Mesothelial cell of epicardium (in vitro differentiated cells): ENCODE measurements at regions not wholly inside any gene's neighbourhood (a gene's known extent, or its start where the extent isn't known, plus 50 kb on each side); places are given as distances from the start of the nearest gene placed in this dataset.

Experiments
- DNase-seq, 2 experiments: peaks; one replicate each; pipeline ENCODE4 v3.0.0; 2021; ENCODE audit warnings: low spot score in 2 of 2; ENCODE audit not compliant: unreplicated experiment in 2 of 2
- H3K27ac Mint-ChIP-seq: 2 replicates; pipeline ENCODE4 v1.8.0; 2021; ENCODE audit warnings: mixed read lengths
- H3K27me3 Mint-ChIP-seq: 2 replicates; pipeline ENCODE4 v1.8.0; 2021; ENCODE audit warnings: low read depth, mixed read lengths
- H3K36me3 Mint-ChIP-seq: 2 replicates; pipeline ENCODE4 v1.8.0; 2021; ENCODE audit warnings: mixed read lengths
- H3K4me1 Mint-ChIP-seq: 2 replicates; pipeline ENCODE4 v1.8.0; 2021; ENCODE audit warnings: mixed read lengths
- H3K4me3 Mint-ChIP-seq: 2 replicates; pipeline ENCODE4 v1.8.0; 2021; ENCODE audit warnings: mild to moderate bottlenecking, moderate library complexity, mixed read lengths
- H3K9me3 Mint-ChIP-seq: 2 replicates; pipeline ENCODE4 v1.8.0; 2021; ENCODE audit warnings: mixed read lengths
- TF ChIP-seq, protein P1 (sequence below): fragments of 200-600 bp; sonication (generic); IDR thresholded peaks from one replicate; pipeline ENCODE4 v1.5.0; 2021; ENCODE audit warnings: antibody characterized with exemption; ENCODE audit not compliant: unreplicated experiment

DNA sequence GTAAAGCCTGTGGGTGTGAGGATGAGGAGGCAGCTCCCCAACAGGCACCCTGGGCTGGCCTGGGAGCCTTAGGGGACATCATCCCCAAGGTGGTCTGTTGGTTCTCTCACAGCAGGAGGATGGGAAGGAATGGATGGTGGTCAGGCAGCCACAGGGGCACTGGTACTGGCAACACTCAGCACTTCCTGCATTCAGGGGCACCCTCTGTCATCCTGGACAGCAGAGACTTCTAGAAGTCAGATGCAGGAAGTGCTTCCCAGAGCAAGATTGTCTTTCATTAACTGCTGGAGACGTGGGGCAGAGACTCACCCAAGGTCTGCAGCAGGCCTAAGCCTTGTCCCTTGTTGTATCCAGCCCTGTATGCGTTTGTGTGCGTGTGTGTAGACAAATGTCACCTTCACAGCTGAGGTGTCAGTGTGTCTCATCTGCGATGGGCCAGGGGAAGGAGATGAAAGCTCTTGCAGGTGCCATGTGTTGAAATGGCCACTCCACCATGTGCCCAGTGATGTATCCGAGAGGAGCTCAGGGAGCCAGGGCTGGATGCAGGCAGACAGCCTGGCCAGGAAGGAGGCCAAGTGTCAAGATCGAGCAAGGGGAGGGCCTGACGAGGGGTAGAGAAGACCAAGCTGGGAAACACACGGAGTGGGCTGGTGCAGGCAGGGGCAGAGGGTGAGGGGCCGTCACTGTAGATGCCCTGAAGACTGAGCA, 85.1 kb downstream of the PITPNM2 start:
- DNase-seq: no peak
- TF ChIP-seq, protein P1, sequence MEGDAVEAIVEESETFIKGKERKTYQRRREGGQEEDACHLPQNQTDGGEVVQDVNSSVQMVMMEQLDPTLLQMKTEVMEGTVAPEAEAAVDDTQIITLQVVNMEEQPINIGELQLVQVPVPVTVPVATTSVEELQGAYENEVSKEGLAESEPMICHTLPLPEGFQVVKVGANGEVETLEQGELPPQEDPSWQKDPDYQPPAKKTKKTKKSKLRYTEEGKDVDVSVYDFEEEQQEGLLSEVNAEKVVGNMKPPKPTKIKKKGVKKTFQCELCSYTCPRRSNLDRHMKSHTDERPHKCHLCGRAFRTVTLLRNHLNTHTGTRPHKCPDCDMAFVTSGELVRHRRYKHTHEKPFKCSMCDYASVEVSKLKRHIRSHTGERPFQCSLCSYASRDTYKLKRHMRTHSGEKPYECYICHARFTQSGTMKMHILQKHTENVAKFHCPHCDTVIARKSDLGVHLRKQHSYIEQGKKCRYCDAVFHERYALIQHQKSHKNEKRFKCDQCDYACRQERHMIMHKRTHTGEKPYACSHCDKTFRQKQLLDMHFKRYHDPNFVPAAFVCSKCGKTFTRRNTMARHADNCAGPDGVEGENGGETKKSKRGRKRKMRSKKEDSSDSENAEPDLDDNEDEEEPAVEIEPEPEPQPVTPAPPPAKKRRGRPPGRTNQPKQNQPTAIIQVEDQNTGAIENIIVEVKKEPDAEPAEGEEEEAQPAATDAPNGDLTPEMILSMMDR: no peak
- Mint-ChIP-seq H3K4me1 (peaks cover 8% of the 10 kb centered on the region), H3K9me3 (no peaks in the 10 kb centered on the region), H3K36me3 (no peaks in the 10 kb centered on the region), H3K27me3 (no peaks in the 10 kb centered on the region), H3K27ac (no peak overlapping the region), H3K4me3 (no peak overlapping the region)

DNA sequence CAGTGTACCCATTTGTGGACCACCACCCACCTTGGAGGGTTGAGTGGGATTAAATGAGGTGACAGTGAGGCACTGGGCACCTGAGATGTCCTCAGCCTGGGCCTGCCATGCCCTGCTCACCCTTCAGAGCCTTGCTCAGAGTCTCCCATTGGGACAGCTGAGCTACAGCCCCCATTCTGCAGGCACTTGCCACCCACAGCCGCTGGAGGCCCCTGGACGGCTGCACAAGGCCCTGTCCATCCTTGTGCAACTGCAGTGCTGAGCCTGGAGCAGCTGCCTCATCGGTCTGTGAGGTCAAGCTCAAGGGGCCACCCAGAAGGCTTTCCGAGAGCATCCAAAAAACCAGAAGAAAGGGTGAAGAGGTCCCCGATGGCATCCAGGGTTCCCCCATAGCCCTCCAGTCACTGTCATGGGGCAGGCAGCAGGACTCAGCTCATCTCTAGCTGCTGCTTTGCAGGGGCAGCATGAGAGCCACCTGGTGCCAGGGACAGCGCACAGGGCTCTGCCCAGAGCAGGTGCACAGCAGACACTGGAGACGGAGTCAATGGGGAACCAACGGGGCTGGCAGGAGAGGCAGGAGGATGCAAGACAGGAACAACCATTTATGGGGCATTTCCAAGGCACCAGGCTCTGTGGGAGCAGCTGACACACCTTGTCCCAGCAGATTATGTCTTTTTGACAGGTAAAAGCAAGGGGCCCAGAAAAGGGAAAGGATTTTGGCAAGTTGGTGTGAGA, 84.6 kb downstream of the ARL6IP4 start:
- no peak overlapping the region for H3K27ac Mint-ChIP-seq

DNA sequence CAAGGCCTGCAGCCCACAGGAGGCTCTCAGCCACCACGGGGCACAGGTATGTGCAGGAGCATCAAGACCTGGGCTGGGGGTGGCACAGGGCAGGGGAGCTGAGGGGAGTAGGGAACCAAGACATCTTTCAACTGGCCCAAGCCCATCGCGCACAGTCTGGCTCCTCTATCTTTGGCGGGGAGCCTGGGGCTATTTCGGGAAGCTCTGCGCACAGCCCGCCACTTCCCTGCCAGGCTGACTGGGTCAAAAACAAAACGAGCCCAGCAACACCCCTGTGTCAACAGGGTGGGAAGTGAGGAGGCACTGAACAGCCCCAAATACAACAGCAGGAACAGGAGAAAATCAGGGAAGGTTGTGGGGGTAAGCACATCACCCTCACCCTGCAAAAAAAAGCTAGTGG, 83.9 kb downstream of the ARL6IP4 start:
- no peaks in the 10 kb centered on the region for H3K9me3 Mint-ChIP-seq
- no peaks in the 10 kb centered on the region for H3K36me3 Mint-ChIP-seq
- H3K27me3 Mint-ChIP-seq: no peaks in the 10 kb centered on the region
- peaks cover 4% of the 10 kb centered on the region for H3K4me1 Mint-ChIP-seq
- TF ChIP-seq, protein P1: no peak
- no peak overlapping the region for H3K27ac Mint-ChIP-seq
- no peak overlapping the region for H3K4me3 Mint-ChIP-seq
- no peak for DNase-seq

More for the DNA sequence above, 84.6 kb downstream of the ARL6IP4 start:
- Mint-ChIP-seq H3K36me3 (no peaks in the 10 kb centered on the region), H3K4me1 (peaks cover 4% of the 10 kb centered on the region), H3K27me3 (no peaks in the 10 kb centered on the region), H3K4me3 (no peak overlapping the region), H3K9me3 (no peaks in the 10 kb centered on the region)
- DNase-seq: no peak
- TF ChIP-seq, protein P1: no peak

DNA sequence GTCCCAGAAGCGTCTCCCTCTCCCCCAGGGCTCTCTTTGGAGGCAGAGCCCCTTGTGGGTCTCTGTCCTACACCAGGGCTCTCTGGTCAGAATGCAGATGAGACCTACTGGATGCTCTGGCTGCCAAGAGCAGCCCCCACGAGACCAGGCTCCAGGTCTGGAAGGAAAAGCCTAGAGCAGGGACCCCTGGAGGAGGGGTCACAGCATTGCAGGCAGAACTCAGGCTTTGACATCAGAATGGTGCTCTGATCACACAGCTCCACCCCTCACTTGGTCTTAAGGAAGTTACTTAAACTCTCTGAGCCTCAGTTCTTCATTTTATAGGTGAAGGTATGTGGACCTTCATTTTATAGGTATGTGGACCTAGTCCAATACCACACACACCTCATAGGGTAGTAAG, 83.1 kb downstream of the ARL6IP4 start:
- TF ChIP-seq, protein P1: no peak
- Mint-ChIP-seq H3K27me3 (no peaks in the 10 kb centered on the region), H3K4me1 (peaks cover 4% of the 10 kb centered on the region), H3K36me3 (no peaks in the 10 kb centered on the region), H3K27ac (no peak overlapping the region), H3K9me3 (no peaks in the 10 kb centered on the region), H3K4me3 (no peak overlapping the region)
- DNase-seq: no peak

DNA sequence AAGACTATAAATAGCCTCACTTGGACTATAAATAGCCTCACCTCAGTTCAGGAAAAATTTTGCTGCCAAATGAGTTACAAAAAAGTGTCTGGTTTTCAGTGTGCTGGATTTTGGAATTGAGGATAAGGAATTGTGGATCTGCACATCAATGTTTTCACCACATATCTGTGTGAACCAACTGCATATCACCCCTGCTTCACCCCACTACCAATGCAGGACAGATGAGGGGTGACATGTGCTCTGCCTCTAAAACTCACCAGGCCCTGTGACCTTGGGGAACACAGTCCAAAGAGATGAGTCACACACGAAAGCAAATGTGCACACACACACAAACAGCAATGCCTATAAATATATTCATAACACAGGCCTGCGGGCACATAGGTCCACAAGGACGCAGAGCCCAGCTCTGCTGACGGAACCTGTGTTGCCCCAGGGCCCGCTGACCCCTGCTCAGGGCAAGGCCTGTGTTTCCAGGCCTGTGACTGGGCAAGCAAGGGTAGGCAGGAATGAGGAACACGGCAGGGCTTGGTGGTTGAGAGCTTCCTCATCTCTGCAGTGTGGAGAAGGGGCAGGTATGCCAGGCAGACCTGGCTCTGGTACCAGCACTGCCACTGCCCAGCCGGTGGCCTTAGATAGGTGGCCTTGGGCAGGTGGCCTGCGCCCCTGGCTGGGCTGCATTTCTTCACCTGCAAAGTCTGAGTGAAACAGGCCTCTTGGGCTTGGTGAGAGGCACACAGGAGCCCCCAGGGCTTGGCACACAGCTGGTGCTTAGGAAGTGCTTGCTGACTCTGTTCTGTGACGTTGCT, 82.4 kb downstream of the ARL6IP4 start:
- H3K4me1 Mint-ChIP-seq: peaks cover 4% of the 10 kb centered on the region
- TF ChIP-seq, protein P1: no peak
- no peak overlapping the region for H3K27ac Mint-ChIP-seq
- no peak for DNase-seq
- no peak overlapping the region for H3K4me3 Mint-ChIP-seq
- no peaks in the 10 kb centered on the region for H3K9me3 Mint-ChIP-seq
- H3K27me3 Mint-ChIP-seq: no peaks in the 10 kb centered on the region
- no peaks in the 10 kb centered on the region for H3K36me3 Mint-ChIP-seq
